ENCODE measurements at regions not wholly inside any gene's neighbourhood (a gene's known extent, or its start where the extent isn't known, plus 50 kb on each side); places are given as distances from the start of the nearest gene placed in this dataset.
"Not testable (repeated sequence)": the region's sequence is repeated elsewhere in the genome, so short reads cannot be mapped to it uniquely, and the experiment has no call there.

GRCh38 chr1:72987871-72988270 lies 705.5 kb upstream of the NEGR1 start:
- not testable (repeated sequence) for H3K9ac ChIP-seq (ENCODE audit: low read length); H3K27me3 ChIP-seq (ENCODE audit: control insufficient read depth, insufficient read depth, low read length); H3K27ac ChIP-seq (ENCODE audit: low read depth, low read length); H3K4me3 ChIP-seq (ENCODE audit: low read length); H3K36me3 ChIP-seq (ENCODE audit: control insufficient read depth, insufficient read depth, low read length); H3K4me1 ChIP-seq (ENCODE audit: control insufficient read depth, insufficient read depth, low read length)

GRCh38 chr1:72986591-72987290 lies 704.4 kb upstream of the NEGR1 start:
- H3K36me3 ChIP-seq (ENCODE audit: control insufficient read depth, insufficient read depth, low read length): no peaks in the 10 kb centered on the region
- no peak overlapping the region for H3K27ac ChIP-seq (ENCODE audit: low read depth, low read length)
- H3K4me3 ChIP-seq (ENCODE audit: low read length): no peak overlapping the region
- H3K4me1 ChIP-seq (ENCODE audit: control insufficient read depth, insufficient read depth, low read length): no peaks in the 10 kb centered on the region
- no peak overlapping the region for H3K9ac ChIP-seq (ENCODE audit: low read length)
- no peaks in the 10 kb centered on the region for H3K27me3 ChIP-seq (ENCODE audit: control insufficient read depth, insufficient read depth, low read length)

DNA sequence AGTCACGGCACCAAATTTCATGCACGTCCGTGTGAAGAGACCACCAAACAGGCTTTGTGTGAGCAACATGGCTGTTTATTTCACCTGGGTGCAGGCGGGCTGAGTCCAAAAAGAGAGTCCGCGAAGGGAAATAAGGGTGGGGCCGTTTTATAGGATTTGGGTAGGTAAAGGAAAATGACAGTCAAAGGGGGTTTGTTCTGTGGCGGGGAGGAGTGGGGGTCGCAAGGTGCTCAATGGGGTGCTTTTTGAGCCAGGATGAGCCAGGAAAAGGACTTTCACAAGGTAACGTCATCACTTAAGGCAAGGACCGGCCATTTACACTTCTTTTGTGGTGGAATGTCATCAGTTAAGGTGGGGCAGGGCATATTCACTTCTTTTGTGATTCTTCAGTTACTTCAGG lies 702.7 kb upstream of the NEGR1 start:
- H3K27ac ChIP-seq (ENCODE audit: low read depth, low read length); H3K9ac ChIP-seq (ENCODE audit: low read length); H3K27me3 ChIP-seq (ENCODE audit: control insufficient read depth, insufficient read depth, low read length): not testable (repeated sequence)

GRCh38 chr1:72983011-72983410 lies 700.7 kb upstream of the NEGR1 start:
- not testable (repeated sequence) for H3K4me3 ChIP-seq (ENCODE audit: low read length); H3K27me3 ChIP-seq (ENCODE audit: control insufficient read depth, insufficient read depth, low read length)

More for the DNA sequence above, 702.7 kb upstream of the NEGR1 start:
- H3K4me3 ChIP-seq (ENCODE audit: low read length); H3K4me1 ChIP-seq (ENCODE audit: control insufficient read depth, insufficient read depth, low read length); H3K36me3 ChIP-seq (ENCODE audit: control insufficient read depth, insufficient read depth, low read length): not testable (repeated sequence)

GRCh38 chr1:72969461-72969860 lies 687.1 kb upstream of the NEGR1 start:
- Histone ChIP-seq H3K4me1 (ENCODE audit: control insufficient read depth, insufficient read depth, low read length) (no peaks in the 10 kb centered on the region), H3K9ac (ENCODE audit: low read length) (no peak overlapping the region), H3K36me3 (ENCODE audit: control insufficient read depth, insufficient read depth, low read length) (no peaks in the 10 kb centered on the region), H3K27ac (ENCODE audit: low read depth, low read length) (no peak overlapping the region), H3K4me3 (ENCODE audit: low read length) (no peak overlapping the region), H3K27me3 (ENCODE audit: control insufficient read depth, insufficient read depth, low read length) (no peaks in the 10 kb centered on the region)

More at GRCh38 chr1:72983011-72983410, 700.7 kb upstream of the NEGR1 start:
- not testable (repeated sequence) for H3K27ac ChIP-seq (ENCODE audit: low read depth, low read length); H3K36me3 ChIP-seq (ENCODE audit: control insufficient read depth, insufficient read depth, low read length); H3K4me1 ChIP-seq (ENCODE audit: control insufficient read depth, insufficient read depth, low read length); H3K9ac ChIP-seq (ENCODE audit: low read length)

- no peaks in the 10 kb centered on the region for H3K36me3 ChIP-seq (ENCODE audit: control insufficient read depth, insufficient read depth, low read length)
- H3K27me3 ChIP-seq (ENCODE audit: control insufficient read depth, insufficient read depth, low read length): no peaks in the 10 kb centered on the region
- H3K9ac ChIP-seq (ENCODE audit: low read length): no peak overlapping the region
- no peak overlapping the region for H3K27ac ChIP-seq (ENCODE audit: low read depth, low read length)
- H3K4me3 ChIP-seq (ENCODE audit: low read length): no peak overlapping the region
- no peaks in the 10 kb centered on the region for H3K4me1 ChIP-seq (ENCODE audit: control insufficient read depth, insufficient read depth, low read length)
Measured at GRCh38 chr1:72954943-72955342, 672.6 kb upstream of the NEGR1 start.

DNA sequence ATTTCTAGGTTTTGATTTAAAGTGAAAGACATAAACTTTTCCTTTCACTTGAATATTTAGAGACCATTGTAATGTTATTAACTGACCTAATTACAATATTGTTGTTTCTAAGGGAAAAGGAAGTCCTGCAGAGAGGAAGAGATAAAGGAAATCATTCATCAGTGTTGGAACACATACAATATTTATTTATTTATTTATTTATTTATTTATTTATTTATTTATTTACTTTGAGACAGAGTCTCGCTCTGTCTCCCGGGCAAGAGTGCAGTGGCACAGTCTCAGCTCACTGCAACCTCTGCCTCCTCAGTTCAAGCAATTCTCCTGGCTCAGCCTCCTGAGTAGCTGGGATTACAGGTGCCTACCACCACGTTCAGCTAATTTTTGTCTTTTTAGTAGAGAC lies 668.6 kb upstream of the NEGR1 start:
- H3K9ac ChIP-seq (ENCODE audit: low read length); H3K27ac ChIP-seq (ENCODE audit: low read depth, low read length); H3K4me3 ChIP-seq (ENCODE audit: low read length); H3K27me3 ChIP-seq (ENCODE audit: control insufficient read depth, insufficient read depth, low read length); H3K4me1 ChIP-seq (ENCODE audit: control insufficient read depth, insufficient read depth, low read length); H3K36me3 ChIP-seq (ENCODE audit: control insufficient read depth, insufficient read depth, low read length): not testable (repeated sequence)

DNA sequence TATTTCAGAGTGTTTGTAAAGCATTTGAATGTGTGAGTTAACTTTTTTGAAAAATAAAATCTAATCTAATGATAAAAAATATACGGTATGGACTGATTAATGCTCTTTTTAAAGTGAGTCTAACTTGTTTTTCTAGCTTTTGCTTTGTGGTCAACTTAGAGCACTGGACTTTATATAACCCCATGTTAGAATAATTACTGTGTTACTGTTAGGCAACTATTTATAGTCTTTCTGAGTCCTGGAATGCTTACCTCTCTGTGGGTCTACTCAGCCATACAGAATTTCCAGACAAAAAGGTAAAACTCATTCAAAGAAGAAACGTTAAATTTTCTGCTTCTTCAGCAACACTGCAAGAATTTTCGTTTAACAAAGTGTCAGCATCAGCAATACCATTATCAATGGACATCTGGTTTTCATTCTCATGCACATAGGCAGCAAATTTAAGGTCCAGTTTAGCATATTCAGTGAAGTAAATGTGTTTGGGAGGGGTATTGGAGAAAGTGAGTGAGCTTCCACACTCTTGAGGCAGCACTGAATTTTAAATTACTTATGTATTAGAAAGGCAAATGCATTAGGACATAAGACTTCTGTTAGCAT lies 664.7 kb upstream of the NEGR1 start:
- Histone ChIP-seq H3K27me3 (ENCODE audit: control insufficient read depth, insufficient read depth, low read length) (no peaks in the 10 kb centered on the region), H3K9ac (ENCODE audit: low read length) (no peak overlapping the region), H3K4me3 (ENCODE audit: low read length) (no peak overlapping the region), H3K27ac (ENCODE audit: low read depth, low read length) (no peak overlapping the region), H3K4me1 (ENCODE audit: control insufficient read depth, insufficient read depth, low read length) (no peaks in the 10 kb centered on the region), H3K36me3 (ENCODE audit: control insufficient read depth, insufficient read depth, low read length) (no peaks in the 10 kb centered on the region)

- H3K4me1 ChIP-seq (ENCODE audit: control insufficient read depth, insufficient read depth, low read length): no peaks in the 10 kb centered on the region
- H3K27me3 ChIP-seq (ENCODE audit: control insufficient read depth, insufficient read depth, low read length): no peaks in the 10 kb centered on the region
- H3K36me3 ChIP-seq (ENCODE audit: control insufficient read depth, insufficient read depth, low read length): no peaks in the 10 kb centered on the region
- H3K27ac ChIP-seq (ENCODE audit: low read depth, low read length): no peak overlapping the region
- H3K4me3 ChIP-seq (ENCODE audit: low read length): no peak overlapping the region
- H3K9ac ChIP-seq (ENCODE audit: low read length): no peak overlapping the region
Measured at GRCh38 chr1:72942008-72942407, 659.7 kb upstream of the NEGR1 start.

DNA sequence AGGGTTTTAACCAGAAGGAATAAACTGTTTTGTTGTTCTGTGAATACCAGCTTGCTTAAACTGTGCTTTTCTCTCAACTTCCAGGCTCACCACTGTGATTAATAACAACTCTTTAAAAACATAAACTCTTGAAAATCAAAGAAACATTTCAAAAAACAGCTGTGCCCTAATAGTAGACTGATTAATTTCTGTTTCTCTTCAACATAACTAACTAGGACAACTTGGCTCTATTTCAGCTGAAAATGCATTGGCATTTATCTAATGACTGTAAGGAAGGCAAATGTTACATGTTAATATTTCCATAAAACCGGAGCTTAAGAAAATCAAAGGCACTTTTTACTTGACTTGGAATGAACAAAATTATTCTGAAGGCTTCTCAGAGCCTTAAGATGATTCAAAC lies 656.1 kb upstream of the NEGR1 start:
- H3K36me3 ChIP-seq (ENCODE audit: control insufficient read depth, insufficient read depth, low read length): no peaks in the 10 kb centered on the region
- H3K4me1 ChIP-seq (ENCODE audit: control insufficient read depth, insufficient read depth, low read length): no peaks in the 10 kb centered on the region
- no peak overlapping the region for H3K4me3 ChIP-seq (ENCODE audit: low read length)
- H3K27ac ChIP-seq (ENCODE audit: low read depth, low read length): no peak overlapping the region
- H3K27me3 ChIP-seq (ENCODE audit: control insufficient read depth, insufficient read depth, low read length): no peaks in the 10 kb centered on the region
- H3K9ac ChIP-seq (ENCODE audit: low read length): no peak overlapping the region

DNA sequence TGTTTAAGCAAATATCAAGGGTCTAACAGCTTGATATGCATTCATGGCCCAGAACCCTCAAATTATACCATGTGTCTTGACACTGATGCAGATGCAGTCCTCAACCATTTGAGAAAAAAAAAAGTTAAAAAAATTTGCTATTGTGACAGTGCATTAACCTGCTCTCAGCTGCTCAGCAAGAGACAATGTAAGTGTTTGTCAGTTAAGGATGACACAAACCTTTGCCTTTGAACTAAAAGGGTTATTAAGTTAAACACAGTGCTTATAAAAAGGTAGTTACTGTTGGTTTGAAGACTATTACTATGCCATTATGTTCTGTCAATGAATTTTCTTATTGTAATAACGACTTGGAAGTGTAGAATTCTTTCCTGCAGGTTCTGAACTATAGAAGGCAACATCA lies 655.6 kb upstream of the NEGR1 start:
- no peak overlapping the region for H3K27ac ChIP-seq (ENCODE audit: low read depth, low read length)
- H3K36me3 ChIP-seq (ENCODE audit: control insufficient read depth, insufficient read depth, low read length): no peaks in the 10 kb centered on the region
- H3K4me1 ChIP-seq (ENCODE audit: control insufficient read depth, insufficient read depth, low read length): no peaks in the 10 kb centered on the region
- no peak overlapping the region for H3K4me3 ChIP-seq (ENCODE audit: low read length)
- H3K9ac ChIP-seq (ENCODE audit: low read length): no peak overlapping the region
- H3K27me3 ChIP-seq (ENCODE audit: control insufficient read depth, insufficient read depth, low read length): no peaks in the 10 kb centered on the region

DNA sequence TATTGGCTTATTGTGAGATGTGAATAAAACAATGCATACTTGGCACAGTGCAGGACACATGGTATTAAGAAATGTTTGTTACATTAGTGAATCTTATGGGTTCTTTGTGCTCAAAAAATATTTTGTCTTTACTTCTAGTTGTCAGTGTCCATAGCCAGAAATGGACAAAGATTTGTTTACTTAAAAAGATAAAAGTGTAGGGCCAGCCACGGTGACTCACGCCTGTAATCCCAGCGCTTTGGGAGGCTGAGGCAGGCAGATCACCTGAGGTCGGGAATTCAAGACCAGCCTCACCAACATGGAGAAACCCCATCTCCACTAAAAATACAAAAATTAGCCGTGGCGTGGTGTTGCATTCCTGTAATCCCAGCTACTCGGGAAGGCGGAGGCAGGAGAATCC lies 654.6 kb upstream of the NEGR1 start:
- H3K27ac ChIP-seq (ENCODE audit: low read depth, low read length): no peak overlapping the region
- no peaks in the 10 kb centered on the region for H3K4me1 ChIP-seq (ENCODE audit: control insufficient read depth, insufficient read depth, low read length)
- H3K36me3 ChIP-seq (ENCODE audit: control insufficient read depth, insufficient read depth, low read length): no peaks in the 10 kb centered on the region
- no peak overlapping the region for H3K9ac ChIP-seq (ENCODE audit: low read length)
- no peaks in the 10 kb centered on the region for H3K27me3 ChIP-seq (ENCODE audit: control insufficient read depth, insufficient read depth, low read length)
- H3K4me3 ChIP-seq (ENCODE audit: low read length): no peak overlapping the region

GRCh38 chr1:72936151-72936740 lies 653.9 kb upstream of the NEGR1 start:
- Histone ChIP-seq H3K9ac (ENCODE audit: low read length) (no peak overlapping the region), H3K27me3 (ENCODE audit: control insufficient read depth, insufficient read depth, low read length) (no peaks in the 10 kb centered on the region), H3K36me3 (ENCODE audit: control insufficient read depth, insufficient read depth, low read length) (no peaks in the 10 kb centered on the region), H3K4me3 (ENCODE audit: low read length) (no peak overlapping the region), H3K4me1 (ENCODE audit: control insufficient read depth, insufficient read depth, low read length) (no peaks in the 10 kb centered on the region), H3K27ac (ENCODE audit: low read depth, low read length) (no peak overlapping the region)
